ENCODE measurements at regions not wholly inside any gene's neighbourhood (a gene's known extent, or its start where the extent isn't known, plus 50 kb on each side); places are given as distances from the start of the nearest gene placed in this dataset.
"Not testable (repeated sequence)": the region's sequence is repeated elsewhere in the genome, so short reads cannot be mapped to it uniquely, and the experiment has no call there.

- no peak for DNase-seq
Measured at GRCh38 chr7:106448346-106448991, 163.7 kb upstream of the NAMPT start.

DNA sequence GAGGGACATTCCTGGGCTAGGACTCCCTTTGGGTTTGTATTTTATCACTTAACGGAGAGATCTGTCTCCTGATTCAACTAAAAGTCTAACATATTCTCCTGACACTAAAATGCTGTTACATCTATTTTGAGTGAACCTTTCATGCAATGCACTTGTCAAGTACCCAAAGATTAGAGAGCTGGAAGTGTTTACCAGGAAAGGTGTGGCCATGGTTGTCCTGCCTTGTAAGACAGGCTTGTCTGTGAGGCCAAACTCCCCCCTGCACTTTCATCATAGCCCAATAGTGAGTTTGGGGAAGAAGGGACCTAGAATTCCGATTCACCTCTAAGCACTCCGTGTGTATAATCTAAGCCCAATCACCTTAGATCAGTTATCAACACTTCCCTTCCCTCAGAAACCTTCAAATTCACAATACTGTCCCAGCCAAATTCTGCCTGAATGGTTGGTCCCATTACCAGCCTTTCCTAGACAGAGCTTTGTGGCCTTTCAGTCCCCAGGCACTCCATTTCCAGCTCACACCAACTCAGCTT lies 162.6 kb upstream of the NAMPT start:
- DNase-seq = no peak

DNA sequence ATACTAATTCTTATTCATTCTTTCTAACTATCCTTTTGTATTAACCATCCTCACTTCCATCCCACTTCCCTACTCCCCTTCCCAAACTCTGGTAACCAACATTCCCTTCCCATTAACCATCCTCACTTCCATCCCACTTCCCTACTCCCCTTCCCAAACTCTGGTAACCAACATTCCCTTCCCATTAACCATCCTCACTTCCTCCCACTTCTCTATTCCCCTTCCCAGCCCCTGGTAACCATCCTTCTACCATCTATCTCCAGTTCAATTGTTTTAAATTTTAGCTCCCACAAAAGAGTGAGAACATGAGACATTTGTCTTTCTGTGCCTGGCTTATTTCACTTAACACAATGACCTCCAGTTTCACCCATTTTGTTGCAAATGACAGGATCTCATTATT lies 160.6 kb upstream of the NAMPT start:
- DNase-seq = not testable (repeated sequence)

DNA sequence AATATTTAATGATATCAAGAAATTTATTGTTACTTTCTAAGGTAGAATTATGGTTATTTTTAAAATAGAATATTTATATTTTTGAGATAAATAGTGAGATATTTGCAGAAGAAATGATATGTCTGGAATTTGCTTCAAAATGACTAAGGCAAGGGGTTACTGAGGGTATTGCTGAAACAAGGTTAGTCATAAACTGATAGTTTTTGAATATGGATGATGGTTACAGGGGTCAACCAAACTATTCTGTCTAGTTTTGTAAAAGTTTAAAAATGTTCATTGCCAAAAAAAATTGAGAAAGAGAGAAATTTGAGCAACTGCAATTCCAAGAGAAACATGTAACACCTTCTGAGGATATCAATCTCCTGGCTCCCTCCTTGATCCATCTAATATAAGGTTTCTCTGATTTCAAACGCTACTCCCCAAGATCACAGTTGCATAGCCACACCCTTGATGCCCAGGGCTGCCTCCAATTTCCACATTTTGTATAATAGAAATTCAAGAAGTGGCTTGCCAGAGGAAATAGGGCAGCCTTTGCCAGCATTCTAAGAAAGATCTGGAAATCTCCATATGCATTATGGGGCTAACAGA lies 159.4 kb upstream of the NAMPT start:
- no peak for DNase-seq

DNA sequence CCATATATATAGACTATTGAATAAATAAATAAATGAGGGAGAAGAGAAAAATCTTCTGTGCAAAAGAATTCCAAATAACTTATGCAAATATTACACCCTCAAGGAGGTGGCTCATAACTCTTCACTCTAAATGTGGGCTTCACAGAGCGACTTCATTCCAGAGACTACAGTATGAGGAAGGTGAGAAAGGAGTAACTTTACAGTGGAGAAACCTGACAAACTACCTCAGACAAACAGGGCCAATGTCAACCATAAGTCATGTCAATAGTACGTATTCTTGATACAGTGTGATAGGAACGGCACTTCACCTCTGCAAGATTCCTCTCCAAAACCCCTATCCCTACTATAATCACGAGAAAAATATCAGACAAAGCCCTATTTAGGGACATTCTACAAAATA lies 158.4 kb upstream of the NAMPT start:
- no peak for DNase-seq

- DNase-seq = no peak
Measured at GRCh38 chr7:106442476-106442875, 157.7 kb upstream of the NAMPT start.

DNA sequence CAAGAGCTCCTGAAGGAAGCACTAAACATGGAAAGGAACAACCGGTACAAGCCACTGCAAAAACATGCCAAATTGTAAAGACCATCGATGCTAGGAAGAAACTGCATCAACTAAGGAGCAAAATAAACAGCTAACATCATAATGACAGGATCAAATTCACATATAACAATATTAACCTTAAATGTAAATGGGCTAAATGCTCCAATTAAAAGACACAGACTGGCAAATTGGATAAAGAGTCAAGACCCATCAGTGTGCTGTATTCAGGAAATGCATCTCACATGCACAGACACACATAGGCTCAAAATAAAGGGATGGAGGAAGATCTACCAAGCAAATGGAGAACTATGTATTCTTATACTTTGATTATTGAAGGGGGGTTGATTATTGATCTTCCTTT lies 156.6 kb upstream of the NAMPT start:
- DNase-seq = not testable (repeated sequence)

- not testable (repeated sequence) for DNase-seq
Measured at GRCh38 chr7:106436933-106437332, 152.2 kb upstream of the NAMPT start.

GRCh38 chr7:106433377-106433776 lies 148.6 kb upstream of the NAMPT start:
- DNase-seq = no peak

DNA sequence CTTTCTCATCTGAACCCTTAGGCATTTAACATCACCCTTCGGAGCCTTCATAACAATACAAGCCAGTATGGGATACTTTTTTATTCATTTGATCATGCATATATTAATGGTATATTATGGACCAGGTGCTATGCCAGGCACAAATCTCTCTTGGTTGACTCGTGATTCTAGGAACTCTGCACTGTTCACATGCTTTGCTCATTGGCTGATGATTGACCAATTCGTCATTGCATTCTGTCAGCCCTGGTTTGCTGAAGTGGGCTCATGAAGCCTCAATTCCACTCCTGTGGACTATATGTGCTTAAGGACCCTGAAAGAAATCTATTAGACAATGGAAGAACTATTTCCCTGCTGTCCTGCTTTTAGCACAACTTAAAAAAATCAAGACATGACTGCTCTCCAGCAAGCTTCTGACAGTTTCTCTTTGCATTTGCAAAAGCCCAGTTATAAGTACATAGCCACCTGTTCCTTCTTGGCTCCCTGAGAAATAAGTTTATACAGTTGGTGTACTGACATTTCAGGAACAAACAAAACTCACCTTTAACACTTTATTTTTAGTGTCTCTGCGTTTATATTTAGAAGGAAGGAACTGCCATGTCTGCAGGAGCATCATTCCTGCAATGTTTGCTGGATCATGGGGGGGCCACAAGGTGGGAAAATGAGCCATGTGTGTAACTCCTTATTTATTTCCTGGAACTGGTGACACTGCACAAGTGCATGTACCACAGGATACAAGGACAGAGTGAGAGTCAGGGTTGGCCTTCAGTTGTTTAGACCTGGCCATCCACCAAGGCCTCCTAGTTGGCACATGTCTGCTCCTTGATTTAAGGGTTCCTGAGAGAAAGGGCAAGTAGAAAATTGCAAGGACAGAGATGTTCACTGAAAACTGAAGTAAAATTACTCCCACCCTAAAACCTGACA lies 146.0 kb upstream of the NAMPT start:
- no peak for DNase-seq

DNA sequence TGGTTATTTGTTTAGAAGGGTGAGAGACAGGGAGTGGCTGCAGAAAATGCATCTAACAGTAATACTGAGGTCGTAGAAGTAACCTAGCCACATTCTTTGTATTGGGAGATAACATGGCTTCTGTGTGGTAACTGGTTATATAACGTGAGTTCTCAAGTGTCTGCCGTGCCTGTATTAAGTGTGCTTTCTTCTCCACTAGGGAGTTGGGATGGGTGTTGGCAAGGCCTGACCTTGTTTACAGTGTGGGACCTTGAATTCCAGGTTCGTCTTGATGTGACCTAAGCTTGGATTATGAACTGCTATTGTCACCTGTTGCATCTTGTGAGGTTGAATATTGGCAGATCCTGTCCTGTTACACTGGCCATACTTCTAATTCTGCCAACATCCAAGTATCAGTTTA lies 145.3 kb upstream of the NAMPT start:
- no peak for DNase-seq

DNA sequence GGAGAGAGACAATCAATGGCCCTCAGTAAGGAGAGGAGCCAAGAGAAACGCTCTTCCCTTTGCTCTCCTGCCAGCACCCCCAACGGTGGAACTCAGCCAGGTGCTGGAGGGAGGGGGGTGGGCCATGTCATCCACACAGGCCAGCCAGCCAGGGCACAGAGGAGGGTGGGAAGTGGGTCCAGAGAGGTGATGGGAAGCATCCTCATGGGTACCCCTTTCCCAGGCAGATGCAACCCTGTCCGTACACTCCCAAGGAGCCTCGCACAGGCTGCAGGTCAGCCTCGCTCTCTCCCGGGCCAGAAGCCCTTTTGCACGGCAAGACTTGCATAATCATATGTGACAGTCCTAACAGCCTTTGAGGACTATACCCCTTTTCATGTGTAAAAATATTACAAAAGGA lies 142.0 kb upstream of the NAMPT start:
- DNase-seq = no peak

DNA sequence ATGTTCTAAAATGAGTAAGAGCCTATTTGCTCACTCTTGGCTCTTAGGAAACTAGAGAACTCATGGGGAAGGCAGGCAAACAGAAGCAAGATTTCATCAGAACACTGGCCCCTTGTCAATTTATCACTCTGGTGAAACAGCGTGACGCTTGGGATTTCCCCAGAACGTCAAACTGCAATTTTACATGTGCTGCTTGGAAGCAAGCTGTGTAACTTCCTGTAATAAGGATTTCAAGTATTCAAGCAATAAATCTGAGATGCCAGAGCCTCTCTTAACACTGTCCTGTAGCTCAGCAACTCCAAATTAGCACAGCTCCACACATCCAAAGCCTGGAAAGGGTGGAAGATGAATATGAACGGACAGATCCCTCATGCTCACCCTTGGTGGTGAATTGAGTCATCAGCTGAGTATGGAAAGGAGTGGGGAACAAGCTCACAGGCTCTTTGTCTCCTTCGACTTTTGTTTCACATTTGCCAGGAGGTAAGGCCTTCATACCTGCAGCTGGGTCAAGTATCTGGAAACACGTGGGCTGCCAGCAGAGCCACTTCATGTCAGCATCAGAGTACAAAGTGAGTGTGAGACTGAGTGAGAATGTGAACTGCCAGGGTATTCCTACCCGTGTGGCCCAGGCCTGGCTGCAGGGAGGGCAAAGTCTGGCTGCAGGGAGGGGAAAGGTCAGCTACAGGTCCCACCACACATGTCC lies 140.4 kb upstream of the NAMPT start:
- peak; percentile 6 to 58 for DNase-seq

DNA sequence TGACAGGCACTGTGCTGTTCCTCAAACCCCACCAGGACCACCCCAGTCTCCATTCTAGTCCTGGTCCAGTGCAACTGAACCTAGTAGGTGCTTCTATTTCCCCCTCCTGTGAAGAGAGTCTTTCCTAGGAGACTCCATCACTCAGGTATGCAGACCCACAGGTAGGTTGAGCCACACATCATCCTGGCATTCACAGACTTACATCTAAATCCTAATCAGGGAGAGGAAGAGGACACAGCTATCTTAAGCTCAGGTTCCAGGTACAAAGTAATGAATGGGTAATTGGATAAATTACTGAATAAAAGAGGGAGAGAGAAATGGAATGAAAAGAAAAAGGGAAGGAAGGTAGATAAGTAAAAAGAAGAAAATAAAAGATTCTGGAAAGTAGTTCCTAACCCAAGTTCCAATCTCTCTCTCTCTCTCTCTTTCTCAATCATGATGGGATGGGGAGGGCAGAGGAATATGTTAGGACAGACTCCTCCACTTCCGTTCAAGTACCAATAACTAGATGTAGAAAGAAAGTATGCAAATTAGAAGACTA lies 139.8 kb upstream of the NAMPT start:
- no peak for DNase-seq

DNA sequence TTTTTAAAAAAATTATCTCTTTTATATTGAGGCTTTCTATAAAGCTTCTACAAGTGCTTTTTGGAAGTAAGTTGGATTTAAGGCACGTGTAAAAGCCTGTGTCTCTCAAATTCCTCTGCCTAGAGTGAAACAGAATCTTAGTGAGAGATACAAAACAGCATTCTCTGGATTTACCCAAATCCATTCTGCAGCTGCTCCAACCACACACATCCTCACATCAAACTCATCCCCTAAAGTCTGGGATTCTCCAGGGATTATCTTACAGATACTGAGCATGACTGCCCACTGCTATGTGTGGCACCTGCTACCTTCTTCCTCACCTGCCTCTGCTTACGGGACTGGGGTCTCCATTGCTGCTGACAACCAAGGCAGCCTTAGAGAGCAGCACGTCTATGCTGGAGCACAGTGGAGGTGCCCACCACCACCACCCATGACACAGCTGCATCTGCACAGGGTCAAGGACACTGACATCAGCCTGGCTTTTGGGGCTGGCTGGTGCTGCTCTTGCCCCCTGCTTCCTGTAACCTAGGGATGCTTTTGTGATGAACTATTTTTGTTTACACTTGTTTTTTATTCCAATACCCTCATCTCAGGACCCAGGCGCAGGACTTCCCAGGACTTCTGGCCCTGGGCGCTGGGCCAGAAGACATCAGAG lies 139.2 kb upstream of the NAMPT start:
- DNase-seq = no peak

- no peak for DNase-seq
Measured at GRCh38 chr7:106423111-106423510, 138.3 kb upstream of the NAMPT start.

DNA sequence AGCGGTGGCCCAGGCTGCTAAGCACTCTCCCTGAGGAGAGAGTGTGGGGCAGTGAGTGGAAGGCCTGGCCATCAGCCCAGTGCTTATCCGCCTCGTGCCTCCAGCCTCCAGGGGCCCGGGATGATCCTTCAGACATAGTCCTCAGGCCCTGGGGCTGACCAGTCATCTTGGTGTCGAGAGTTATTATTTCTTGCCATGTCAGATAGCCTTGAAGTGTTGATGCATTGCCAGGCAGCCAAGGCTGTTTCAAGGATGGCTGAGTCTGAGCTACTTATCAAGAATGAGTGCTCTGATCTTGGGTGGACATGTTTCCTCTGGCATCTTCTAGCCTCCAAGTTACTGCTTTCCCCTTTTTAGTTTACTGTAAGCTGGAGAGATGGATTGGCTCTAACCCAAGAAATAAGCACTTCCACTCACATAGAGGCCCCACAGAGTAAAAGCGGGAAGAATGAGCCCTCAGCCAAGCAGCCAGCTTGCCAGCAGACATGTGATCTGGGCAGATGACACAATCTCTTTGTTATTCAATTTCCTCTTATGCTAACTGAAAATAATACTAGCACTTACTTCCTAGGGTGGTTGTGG lies 136.5 kb upstream of the NAMPT start:
- DNase-seq = no peak

DNA sequence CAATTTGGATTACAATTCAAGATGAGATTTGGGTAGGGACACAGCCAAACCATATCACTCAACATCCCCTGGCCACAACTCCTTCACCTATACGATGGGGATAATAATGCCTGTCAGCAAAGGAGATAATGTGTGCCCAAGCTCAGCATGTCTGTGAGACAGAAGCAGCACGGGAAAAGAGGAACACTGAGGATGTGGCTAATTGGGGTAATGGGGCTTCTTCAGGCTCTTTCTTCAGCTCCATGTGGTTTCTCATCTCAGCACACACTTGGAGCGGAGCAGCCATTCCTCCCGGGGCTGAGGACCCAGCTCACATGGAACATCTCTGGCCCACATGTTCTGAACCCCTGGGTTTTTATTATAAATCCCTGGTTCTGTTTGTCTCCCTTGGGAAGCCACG lies 136.0 kb upstream of the NAMPT start:
- no peak for DNase-seq

DNA sequence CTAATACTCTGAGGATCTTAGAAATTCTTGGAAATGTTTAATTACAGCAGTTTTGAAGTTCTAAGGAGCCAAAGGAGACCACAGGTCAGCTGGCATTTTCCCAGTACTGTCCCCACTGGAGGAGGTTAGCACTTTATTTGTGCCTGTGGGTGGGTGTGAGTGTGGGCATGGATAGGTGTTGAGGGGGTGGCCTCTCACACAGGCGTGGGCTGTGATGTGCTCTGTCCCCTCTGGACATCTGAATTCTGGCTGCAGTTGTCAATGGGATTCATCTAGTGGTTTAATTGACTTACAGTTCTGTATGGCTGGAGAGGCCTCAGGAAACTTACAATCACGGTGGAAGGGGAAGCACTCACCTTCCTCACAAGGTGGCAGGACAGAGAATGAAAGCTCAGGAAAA lies 135.4 kb upstream of the NAMPT start:
- DNase-seq = no peak

DNA sequence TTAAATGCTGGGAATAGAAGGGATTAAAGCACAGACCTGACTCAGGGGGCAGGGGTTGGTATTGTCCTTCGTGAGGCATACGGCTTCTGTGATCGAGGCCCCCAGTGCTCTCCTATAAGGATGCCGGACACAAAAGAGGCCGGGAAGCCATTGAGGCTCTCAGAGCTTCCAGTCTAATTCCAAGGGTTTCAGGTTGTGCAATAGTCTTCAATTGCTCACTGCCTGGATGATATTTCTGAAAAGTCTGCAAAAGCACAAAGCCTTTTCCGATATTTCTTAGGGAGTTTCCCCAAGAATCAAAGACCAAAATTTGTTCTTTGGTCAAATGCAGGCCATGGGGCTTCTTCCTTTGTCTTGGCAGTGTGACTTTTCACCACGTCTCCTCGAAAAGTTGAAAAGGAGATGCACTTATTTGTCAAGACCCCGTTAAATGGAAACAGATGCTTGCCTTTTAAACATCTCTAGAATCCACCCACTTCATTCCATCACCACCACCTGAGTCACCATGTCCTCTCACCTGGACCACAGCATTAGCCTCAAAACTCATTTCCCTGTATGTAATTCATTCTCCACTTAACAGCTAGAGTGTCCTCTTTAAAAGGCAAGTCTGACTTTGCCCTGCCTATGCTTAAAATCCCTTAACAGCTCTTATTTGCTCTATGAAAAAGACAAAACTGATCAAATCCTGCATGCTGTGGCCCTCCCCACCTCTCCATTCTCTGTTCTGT lies 134.8 kb upstream of the NAMPT start:
- no peak for DNase-seq

DNA sequence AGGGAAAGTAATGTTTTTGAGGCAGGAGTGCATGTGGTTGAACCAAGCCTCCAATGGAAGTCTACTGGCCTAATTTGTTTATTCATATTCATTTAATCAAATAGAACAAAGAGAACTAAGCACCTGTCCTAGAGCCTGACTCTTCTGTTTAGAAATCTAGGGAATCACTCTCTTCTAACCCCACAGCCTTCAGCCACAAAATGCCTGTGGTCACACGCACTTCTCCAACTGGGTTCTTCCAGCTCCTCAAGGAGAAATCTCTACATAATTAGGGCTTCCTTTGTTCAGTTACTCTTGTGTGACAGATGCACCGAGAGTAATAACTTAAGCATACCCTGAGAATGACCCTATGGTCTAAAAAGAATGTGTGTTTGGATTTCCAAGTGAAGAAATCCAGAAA lies 133.7 kb upstream of the NAMPT start:
- DNase-seq = no peak
